GM23338 (cell line): ENCODE measurements at regions not wholly inside any gene's neighbourhood (a gene's known extent, or its start where the extent isn't known, plus 50 kb on each side); places are given as distances from the start of the nearest gene placed in this dataset.

Source experiments
- ATAC-seq: fragments of 200-7000 bp; cut with Tn5 transposase; 3 replicates; pipeline ENCODE4 v1.9.1; 2020
- DNase-seq: peaks from one replicate; pipeline ENCODE4 v3.0.0-alpha.2; 2015; ENCODE audit warnings: low spot score
- H2AFZ ChIP-seq: fragments of 200-600 bp; sonication (generic); 2 replicates; pipeline ENCODE4 v1.8.0; 2016; ENCODE audit warnings: antibody characterized with exemption, mild to moderate bottlenecking, moderate library complexity
- H3F3A ChIP-seq: fragments of 200-600 bp; sonication (generic); replicated peaks from 2 replicates; pipeline ENCODE4 v1.8.0; 2017; ENCODE audit warnings: antibody characterized with exemption, mixed run types, low read depth
- H3K27ac ChIP-seq: fragments of 200-600 bp; sonication (generic); 2 replicates; pipeline ENCODE4 v1.6.1; 2016; ENCODE audit warnings: low read depth
- H3K27me3 ChIP-seq: fragments of 200-600 bp; sonication (generic); 2 replicates; pipeline ENCODE4 v1.8.0; 2016; ENCODE audit warnings: mild to moderate bottlenecking, mixed run types, moderate library complexity; ENCODE audit not compliant: insufficient read depth
- H3K36me3 ChIP-seq: fragments of 200-600 bp; sonication (generic); 2 replicates; pipeline ENCODE4 v1.8.0; 2016; ENCODE audit warnings: mild to moderate bottlenecking; ENCODE audit not compliant: insufficient read depth
- H3K4me1 ChIP-seq: fragments of 200-600 bp; sonication (generic); 2 replicates; pipeline ENCODE4 v1.8.0; 2016; ENCODE audit warnings: mild to moderate bottlenecking, moderate library complexity; ENCODE audit not compliant: insufficient read depth
- H3K4me2 ChIP-seq: fragments of 200-600 bp; sonication (generic); 2 replicates; pipeline ENCODE4 v1.7.1; 2017; ENCODE audit warnings: mixed run types
- H3K4me3 ChIP-seq: fragments of 200-600 bp; sonication (generic); 2 replicates; pipeline ENCODE4 v1.6.1; 2016; ENCODE audit warnings: mixed run types
- H3K79me2 ChIP-seq: fragments of 200-600 bp; sonication (generic); replicated peaks from 2 replicates; pipeline ENCODE4 v1.8.0; 2017; ENCODE audit warnings: mild to moderate bottlenecking; ENCODE audit not compliant: insufficient read depth
- H3K9me2 ChIP-seq: fragments of 200-600 bp; sonication (generic); 2 replicates; pipeline ENCODE4 v1.8.0; 2017; ENCODE audit not compliant: insufficient read depth
- H4K20me1 ChIP-seq: fragments of 200-600 bp; sonication (generic); replicated peaks from 2 replicates; pipeline ENCODE4 v1.8.0; 2017; ENCODE audit warnings: mild to moderate bottlenecking; ENCODE audit not compliant: insufficient read depth
- H3K27ac Mint-ChIP-seq: 2 replicates; pipeline ENCODE4 v1.8.0; 2020; ENCODE audit warnings: inconsistent platforms, mild to moderate bottlenecking, moderate library complexity, mixed read lengths
- H3K27me3 Mint-ChIP-seq: 3 replicates; pipeline ENCODE4 v1.8.0; 2022; ENCODE audit warnings: low read depth, mild to moderate bottlenecking, moderate library complexity, mixed read lengths, inconsistent platforms; ENCODE audit not compliant: insufficient read depth, poor library complexity
- H3K36me3 Mint-ChIP-seq: 3 replicates; pipeline ENCODE4 v1.8.0; 2021; ENCODE audit warnings: low read depth, mild to moderate bottlenecking, inconsistent platforms, moderate library complexity, mixed read lengths
- H3K4me1 Mint-ChIP-seq: 3 replicates; pipeline ENCODE4 v1.8.0; 2020; ENCODE audit warnings: mild to moderate bottlenecking, inconsistent platforms, mixed read lengths
- H3K4me3 Mint-ChIP-seq: 3 replicates; pipeline ENCODE4 v1.8.0; 2021; ENCODE audit warnings: moderate library complexity, mild to moderate bottlenecking, inconsistent platforms, mixed read lengths
- H3K9me3 Mint-ChIP-seq: 3 replicates; pipeline ENCODE4 v1.8.0; 2020; ENCODE audit warnings: moderate library complexity, mild to moderate bottlenecking, inconsistent platforms, mixed read lengths
- CREB1 ChIP-seq: fragments of 250-450 bp; sonication (Bioruptor Pico); IDR thresholded peaks from 2 replicates; pipeline ENCODE4 v1.5.0; 2020; ENCODE audit warnings: low read depth, mild to moderate bottlenecking, moderate library complexity
- EZH2 ChIP-seq: fragments of 200-600 bp; sonication (generic); IDR thresholded peaks from one replicate; pipeline ENCODE4 v1.8.0; 2017; ENCODE audit warnings: antibody characterized with exemption, mild to moderate bottlenecking, low read depth; ENCODE audit not compliant: unreplicated experiment
- EZH2phosphoT487 ChIP-seq: fragments of 200-600 bp; sonication (generic); IDR thresholded peaks from one replicate; pipeline ENCODE4 v1.8.1; 2018; ENCODE audit warnings: antibody characterized with exemption; ENCODE audit not compliant: unreplicated experiment
- JUNB ChIP-seq: IDR thresholded peaks from one replicate; pipeline ENCODE4 v1.6.1; 2016; ENCODE audit warnings: antibody characterized with exemption; ENCODE audit not compliant: unreplicated experiment
- NANOG ChIP-seq: IDR thresholded peaks from 2 replicates; pipeline ENCODE4 v1.6.1; 2016; ENCODE audit warnings: antibody characterized with exemption, borderline replicate concordance
- POLR2AphosphoS5 ChIP-seq: IDR thresholded peaks from 2 replicates; pipeline ENCODE4 v1.6.1; 2016; ENCODE audit warnings: antibody characterized with exemption, low read depth
- STAT1 ChIP-seq: IDR thresholded peaks from one replicate; pipeline ENCODE4 v1.6.1; 2016; ENCODE audit warnings: antibody characterized with exemption; ENCODE audit not compliant: unreplicated experiment
- ZNF114 ChIP-seq: fragments of 250-450 bp; sonication (Bioruptor Pico); IDR thresholded peaks from 2 replicates; pipeline ENCODE4 v1.5.0; 2020; ENCODE audit warnings: mild to moderate bottlenecking, moderate library complexity
- ZNF331 ChIP-seq: fragments of 250-450 bp; sonication (Bioruptor Pico); IDR thresholded peaks from 2 replicates; pipeline ENCODE4 v1.5.0; 2020; ENCODE audit warnings: low read depth, mild to moderate bottlenecking, moderate library complexity
- TF ChIP-seq, protein P1 (sequence below): fragments of 250-450 bp; sonication (Bioruptor Pico); IDR thresholded peaks from 2 replicates; pipeline ENCODE4 v1.5.0; 2020; ENCODE audit warnings: mild to moderate bottlenecking, moderate library complexity
- TF ChIP-seq, protein P2 (sequence below): IDR thresholded peaks from one replicate; pipeline ENCODE4 v1.6.1; 2018; ENCODE audit warnings: antibody characterized with exemption; ENCODE audit not compliant: unreplicated experiment
- TF ChIP-seq, protein P3 (sequence below): IDR thresholded peaks from 2 replicates; pipeline ENCODE4 v1.6.1; 2016; ENCODE audit warnings: antibody characterized with exemption
- TF ChIP-seq, protein P4 (sequence below), 2 experiments: fragments of 200-600 bp in 1 of 2; sonication (generic) in 1 of 2; conservative IDR thresholded peaks; 2 replicates each; pipeline versions ENCODE4 v1.5.1 to v1.6.1; 2016 to 2017; ENCODE audit warnings: antibody characterized with exemption in 2 of 2, low read depth in 2 of 2, mild to moderate bottlenecking in 2 of 2, moderate library complexity in 1 of 2

DNA sequence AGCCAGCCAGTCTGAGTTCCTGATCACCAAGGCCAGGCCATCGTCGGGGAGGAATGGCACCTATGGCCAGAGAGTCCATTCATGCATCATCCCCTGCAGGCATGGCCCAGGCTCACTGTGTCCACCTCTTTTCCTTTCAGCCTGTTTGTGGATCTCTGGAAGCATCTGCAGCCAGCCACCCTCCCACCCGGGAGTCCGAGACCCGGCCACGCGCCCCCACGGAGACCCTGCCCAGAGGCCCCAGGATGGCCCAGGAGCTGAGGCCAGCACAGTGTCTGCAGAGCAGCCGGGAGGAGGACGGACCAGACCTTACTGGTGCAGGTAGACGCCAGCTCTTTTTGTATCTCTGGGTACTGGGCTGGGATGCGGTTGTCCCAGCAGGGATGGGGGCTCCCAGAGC is 245.1 kb upstream of the CIBAR2 start:
- Histone ChIP-seq H3K4me3 (no peak overlapping the region), H3K4me1 (peaks cover 2% of the 10 kb centered on the region; the same call in 1 of the 2 replicates), H2AFZ (no peak overlapping the region), H3K9me2 (no peaks in the 10 kb centered on the region), H4K20me1 (no peaks in the 10 kb centered on the region; the same call in 1 of the 2 replicates), H3F3A (no peaks in the 10 kb centered on the region), H3K27me3 (no peaks in the 10 kb centered on the region), H3K4me2 (no peak overlapping the region), H3K79me2 (no peaks in the 10 kb centered on the region), H3K36me3 (no peaks in the 10 kb centered on the region), H3K27ac (no peak overlapping the region)
- no peak overlapping the region for H3K4me3 Mint-ChIP-seq
- H3K27ac Mint-ChIP-seq: no peak overlapping the region
- H3K4me1 Mint-ChIP-seq: peaks cover 16% of the 10 kb centered on the region
- peaks cover 15% of the 10 kb centered on the region for H3K36me3 Mint-ChIP-seq
- peaks cover 17% of the 10 kb centered on the region for H3K9me3 Mint-ChIP-seq
- H3K27me3 Mint-ChIP-seq: peaks cover 5% of the 10 kb centered on the region
- ATAC-seq (no peak), DNase-seq (no peak)
- no peak for TF ChIP-seq ZNF114 (CRISPR knock-in tag)
- TF ChIP-seq NANOG: no peak
- no peak for TF ChIP-seq POLR2AphosphoS5
- TF ChIP-seq, protein P1, sequence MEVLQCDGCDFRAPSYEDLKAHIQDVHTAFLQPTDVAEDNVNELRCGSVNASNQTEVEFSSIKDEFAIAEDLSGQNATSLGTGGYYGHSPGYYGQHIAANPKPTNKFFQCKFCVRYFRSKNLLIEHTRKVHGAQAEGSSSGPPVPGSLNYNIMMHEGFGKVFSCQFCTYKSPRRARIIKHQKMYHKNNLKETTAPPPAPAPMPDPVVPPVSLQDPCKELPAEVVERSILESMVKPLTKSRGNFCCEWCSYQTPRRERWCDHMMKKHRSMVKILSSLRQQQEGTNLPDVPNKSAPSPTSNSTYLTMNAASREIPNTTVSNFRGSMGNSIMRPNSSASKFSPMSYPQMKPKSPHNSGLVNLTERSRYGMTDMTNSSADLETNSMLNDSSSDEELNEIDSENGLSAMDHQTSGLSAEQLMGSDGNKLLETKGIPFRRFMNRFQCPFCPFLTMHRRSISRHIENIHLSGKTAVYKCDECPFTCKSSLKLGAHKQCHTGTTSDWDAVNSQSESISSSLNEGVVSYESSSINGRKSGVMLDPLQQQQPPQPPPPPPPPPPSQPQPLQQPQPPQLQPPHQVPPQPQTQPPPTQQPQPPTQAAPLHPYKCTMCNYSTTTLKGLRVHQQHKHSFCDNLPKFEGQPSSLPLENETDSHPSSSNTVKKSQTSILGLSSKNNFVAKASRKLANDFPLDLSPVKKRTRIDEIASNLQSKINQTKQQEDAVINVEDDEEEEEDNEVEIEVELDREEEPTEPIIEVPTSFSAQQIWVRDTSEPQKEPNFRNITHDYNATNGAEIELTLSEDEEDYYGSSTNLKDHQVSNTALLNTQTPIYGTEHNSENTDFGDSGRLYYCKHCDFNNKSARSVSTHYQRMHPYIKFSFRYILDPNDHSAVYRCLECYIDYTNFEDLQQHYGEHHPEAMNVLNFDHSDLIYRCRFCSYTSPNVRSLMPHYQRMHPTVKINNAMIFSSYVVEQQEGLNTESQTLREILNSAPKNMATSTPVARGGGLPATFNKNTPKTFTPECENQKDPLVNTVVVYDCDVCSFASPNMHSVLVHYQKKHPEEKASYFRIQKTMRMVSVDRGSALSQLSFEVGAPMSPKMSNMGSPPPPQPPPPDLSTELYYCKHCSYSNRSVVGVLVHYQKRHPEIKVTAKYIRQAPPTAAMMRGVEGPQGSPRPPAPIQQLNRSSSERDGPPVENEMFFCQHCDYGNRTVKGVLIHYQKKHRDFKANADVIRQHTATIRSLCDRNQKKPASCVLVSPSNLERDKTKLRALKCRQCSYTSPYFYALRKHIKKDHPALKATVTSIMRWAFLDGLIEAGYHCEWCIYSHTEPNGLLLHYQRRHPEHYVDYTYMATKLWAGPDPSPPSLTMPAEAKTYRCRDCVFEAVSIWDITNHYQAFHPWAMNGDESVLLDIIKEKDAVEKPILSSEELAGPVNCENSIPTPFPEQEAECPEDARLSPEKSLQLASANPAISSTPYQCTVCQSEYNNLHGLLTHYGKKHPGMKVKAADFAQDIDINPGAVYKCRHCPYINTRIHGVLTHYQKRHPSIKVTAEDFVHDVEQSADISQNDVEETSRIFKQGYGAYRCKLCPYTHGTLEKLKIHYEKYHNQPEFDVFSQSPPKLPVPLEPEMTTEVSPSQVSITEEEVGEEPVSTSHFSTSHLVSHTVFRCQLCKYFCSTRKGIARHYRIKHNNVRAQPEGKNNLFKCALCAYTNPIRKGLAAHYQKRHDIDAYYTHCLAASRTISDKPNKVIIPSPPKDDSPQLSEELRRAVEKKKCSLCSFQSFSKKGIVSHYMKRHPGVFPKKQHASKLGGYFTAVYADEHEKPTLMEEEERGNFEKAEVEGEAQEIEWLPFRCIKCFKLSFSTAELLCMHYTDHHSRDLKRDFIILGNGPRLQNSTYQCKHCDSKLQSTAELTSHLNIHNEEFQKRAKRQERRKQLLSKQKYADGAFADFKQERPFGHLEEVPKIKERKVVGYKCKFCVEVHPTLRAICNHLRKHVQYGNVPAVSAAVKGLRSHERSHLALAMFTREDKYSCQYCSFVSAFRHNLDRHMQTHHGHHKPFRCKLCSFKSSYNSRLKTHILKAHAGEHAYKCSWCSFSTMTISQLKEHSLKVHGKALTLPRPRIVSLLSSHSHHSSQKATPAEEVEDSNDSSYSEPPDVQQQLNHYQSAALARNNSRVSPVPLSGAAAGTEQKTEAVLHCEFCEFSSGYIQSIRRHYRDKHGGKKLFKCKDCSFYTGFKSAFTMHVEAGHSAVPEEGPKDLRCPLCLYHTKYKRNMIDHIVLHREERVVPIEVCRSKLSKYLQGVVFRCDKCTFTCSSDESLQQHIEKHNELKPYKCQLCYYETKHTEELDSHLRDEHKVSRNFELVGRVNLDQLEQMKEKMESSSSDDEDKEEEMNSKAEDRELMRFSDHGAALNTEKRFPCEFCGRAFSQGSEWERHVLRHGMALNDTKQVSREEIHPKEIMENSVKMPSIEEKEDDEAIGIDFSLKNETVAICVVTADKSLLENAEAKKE (CRISPR knock-in tag): no peak
- TF ChIP-seq JUNB: no peak
- no peak for TF ChIP-seq EZH2
- TF ChIP-seq CREB1 (CRISPR knock-in tag): no peak
- TF ChIP-seq, protein P2, sequence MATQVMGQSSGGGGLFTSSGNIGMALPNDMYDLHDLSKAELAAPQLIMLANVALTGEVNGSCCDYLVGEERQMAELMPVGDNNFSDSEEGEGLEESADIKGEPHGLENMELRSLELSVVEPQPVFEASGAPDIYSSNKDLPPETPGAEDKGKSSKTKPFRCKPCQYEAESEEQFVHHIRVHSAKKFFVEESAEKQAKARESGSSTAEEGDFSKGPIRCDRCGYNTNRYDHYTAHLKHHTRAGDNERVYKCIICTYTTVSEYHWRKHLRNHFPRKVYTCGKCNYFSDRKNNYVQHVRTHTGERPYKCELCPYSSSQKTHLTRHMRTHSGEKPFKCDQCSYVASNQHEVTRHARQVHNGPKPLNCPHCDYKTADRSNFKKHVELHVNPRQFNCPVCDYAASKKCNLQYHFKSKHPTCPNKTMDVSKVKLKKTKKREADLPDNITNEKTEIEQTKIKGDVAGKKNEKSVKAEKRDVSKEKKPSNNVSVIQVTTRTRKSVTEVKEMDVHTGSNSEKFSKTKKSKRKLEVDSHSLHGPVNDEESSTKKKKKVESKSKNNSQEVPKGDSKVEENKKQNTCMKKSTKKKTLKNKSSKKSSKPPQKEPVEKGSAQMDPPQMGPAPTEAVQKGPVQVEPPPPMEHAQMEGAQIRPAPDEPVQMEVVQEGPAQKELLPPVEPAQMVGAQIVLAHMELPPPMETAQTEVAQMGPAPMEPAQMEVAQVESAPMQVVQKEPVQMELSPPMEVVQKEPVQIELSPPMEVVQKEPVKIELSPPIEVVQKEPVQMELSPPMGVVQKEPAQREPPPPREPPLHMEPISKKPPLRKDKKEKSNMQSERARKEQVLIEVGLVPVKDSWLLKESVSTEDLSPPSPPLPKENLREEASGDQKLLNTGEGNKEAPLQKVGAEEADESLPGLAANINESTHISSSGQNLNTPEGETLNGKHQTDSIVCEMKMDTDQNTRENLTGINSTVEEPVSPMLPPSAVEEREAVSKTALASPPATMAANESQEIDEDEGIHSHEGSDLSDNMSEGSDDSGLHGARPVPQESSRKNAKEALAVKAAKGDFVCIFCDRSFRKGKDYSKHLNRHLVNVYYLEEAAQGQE: no peak
- TF ChIP-seq, protein P3, sequence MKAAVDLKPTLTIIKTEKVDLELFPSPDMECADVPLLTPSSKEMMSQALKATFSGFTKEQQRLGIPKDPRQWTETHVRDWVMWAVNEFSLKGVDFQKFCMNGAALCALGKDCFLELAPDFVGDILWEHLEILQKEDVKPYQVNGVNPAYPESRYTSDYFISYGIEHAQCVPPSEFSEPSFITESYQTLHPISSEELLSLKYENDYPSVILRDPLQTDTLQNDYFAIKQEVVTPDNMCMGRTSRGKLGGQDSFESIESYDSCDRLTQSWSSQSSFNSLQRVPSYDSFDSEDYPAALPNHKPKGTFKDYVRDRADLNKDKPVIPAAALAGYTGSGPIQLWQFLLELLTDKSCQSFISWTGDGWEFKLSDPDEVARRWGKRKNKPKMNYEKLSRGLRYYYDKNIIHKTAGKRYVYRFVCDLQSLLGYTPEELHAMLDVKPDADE: no peak
- TF ChIP-seq ZNF331 (CRISPR knock-in tag): no peak
- no peak for TF ChIP-seq EZH2phosphoT487
- TF ChIP-seq STAT1: no peak
- TF ChIP-seq, protein P4, sequence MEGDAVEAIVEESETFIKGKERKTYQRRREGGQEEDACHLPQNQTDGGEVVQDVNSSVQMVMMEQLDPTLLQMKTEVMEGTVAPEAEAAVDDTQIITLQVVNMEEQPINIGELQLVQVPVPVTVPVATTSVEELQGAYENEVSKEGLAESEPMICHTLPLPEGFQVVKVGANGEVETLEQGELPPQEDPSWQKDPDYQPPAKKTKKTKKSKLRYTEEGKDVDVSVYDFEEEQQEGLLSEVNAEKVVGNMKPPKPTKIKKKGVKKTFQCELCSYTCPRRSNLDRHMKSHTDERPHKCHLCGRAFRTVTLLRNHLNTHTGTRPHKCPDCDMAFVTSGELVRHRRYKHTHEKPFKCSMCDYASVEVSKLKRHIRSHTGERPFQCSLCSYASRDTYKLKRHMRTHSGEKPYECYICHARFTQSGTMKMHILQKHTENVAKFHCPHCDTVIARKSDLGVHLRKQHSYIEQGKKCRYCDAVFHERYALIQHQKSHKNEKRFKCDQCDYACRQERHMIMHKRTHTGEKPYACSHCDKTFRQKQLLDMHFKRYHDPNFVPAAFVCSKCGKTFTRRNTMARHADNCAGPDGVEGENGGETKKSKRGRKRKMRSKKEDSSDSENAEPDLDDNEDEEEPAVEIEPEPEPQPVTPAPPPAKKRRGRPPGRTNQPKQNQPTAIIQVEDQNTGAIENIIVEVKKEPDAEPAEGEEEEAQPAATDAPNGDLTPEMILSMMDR (conservative IDR thresholded peaks at IDR 0.05; ENCODE audit: low read depth in 2 of 2): no peak
